ENCODE measurements at regions not wholly inside any gene's neighbourhood (a gene's known extent, or its start where the extent isn't known, plus 50 kb on each side); places are given as distances from the start of the nearest gene placed in this dataset.

GRCh38 chr4:101655857-101656256, 134.7 kb upstream of the BANK1 start:
- Histone ChIP-seq H3K4me2 (ENCODE audit: control insufficient read depth, insufficient read depth) (no peak overlapping the region), H4K20me1 (ENCODE audit: control insufficient read depth, insufficient read depth) (no peaks in the 10 kb centered on the region), H3K27me3 (replicated peaks in 1 of 2; ENCODE audit: control insufficient read depth in 2 of 2, insufficient read depth in 2 of 2, low read length in 1 of 2) (no peaks in the 10 kb centered on the region), H3K9me3 (replicated peaks; ENCODE audit: control insufficient read depth, insufficient read depth, low read length) (no peaks in the 10 kb centered on the region), H3K27ac (ENCODE audit: control insufficient read depth, insufficient read depth) (no peak overlapping the region), H3K9ac (ENCODE audit: control insufficient read depth, insufficient read depth, low read length) (no peak overlapping the region), H3K4me3 (no peak overlapping the region), H3K79me2 (ENCODE audit: control insufficient read depth, insufficient read depth, low read length) (no peaks in the 10 kb centered on the region), H3K36me3 (ENCODE audit: control insufficient read depth in 2 of 2, insufficient read depth in 2 of 2, low read length in 1 of 2) (no peaks in the 10 kb centered on the region), H3K4me1 (ENCODE audit: control insufficient read depth, insufficient read depth, low read length) (no peaks in the 10 kb centered on the region), H2AFZ (ENCODE audit: control insufficient read depth, low read depth, low read length) (no peak overlapping the region)
- intact Hi-C loops (cut with micrococcal nuclease; ENCODE audit: unreplicated experiment) = no loop called here
- BruUV-seq (replicated peaks) = no TSS peak
- TF ChIP-seq RAD51 (IDR thresholded peaks at IDR 0.05) (no peak), IRF5 (IDR thresholded peaks at IDR 0.05; ENCODE audit: borderline replicate concordance) (no peak), RUNX3 (IDR thresholded peaks at IDR 0.05; ENCODE audit: low read length) (no peak), STAT3 (IDR thresholded peaks at IDR 0.05; ENCODE audit: low read depth, low read length) (no peak), IKZF1 (conservative IDR thresholded peaks at IDR 0.05) (no peak), NR2C2 (IDR thresholded peaks at IDR 0.05; ENCODE audit: borderline replicate concordance, control insufficient read depth, insufficient read length, low read depth) (no peak), CREM (IDR thresholded peaks at IDR 0.05; ENCODE audit: low read depth) (no peak), ZBTB40 (IDR thresholded peaks at IDR 0.05; ENCODE audit: borderline replicate concordance) (no peak), CHD1 (IDR thresholded peaks at IDR 0.05; ENCODE audit: low read depth, low read length) (no peak), PML (IDR thresholded peaks at IDR 0.05; ENCODE audit: low read length) (no peak), MTA3 (IDR thresholded peaks at IDR 0.05; ENCODE audit: borderline replicate concordance, low read length) (no peak), ZNF687 (IDR thresholded peaks at IDR 0.05) (no peak), CHD2 (IDR thresholded peaks at IDR 0.05; ENCODE audit: borderline replicate concordance, low read depth, low read length) (no peak), CTCF (IDR thresholded peaks at IDR 0.05 in 2 of 3, conservative IDR thresholded peaks at IDR 0.05 in 1 of 3; ENCODE audit: control insufficient read depth in 2 of 3, extremely low read depth in 1 of 3, insufficient read depth in 1 of 3, low read depth in 3 of 3, low read length in 3 of 3) (no peak)
- CTCF ChIA-PET = no interaction called here
- in situ Hi-C loops (cut with MboI) = no loop called here
- 47% methylated on average over 1 of the region's 1 CpG for WGBS (ENCODE audit: insufficient coverage, insufficient replicate concordance, low lambda C conversion rate, missing lambda C conversion rate)
- POLR2A ChIA-PET = no interaction called here
- no peak for FAIRE-seq
- RAD21 ChIA-PET (ENCODE audit: unreplicated experiment) = no interaction called here
- ATAC-seq = no peak
- no peak for DNase-seq (ENCODE audit: low read depth, low spot score)
- SMC1A ChIA-PET (ENCODE audit: uncharacterized antibody, unreplicated experiment) = no interaction called here
